ENCODE measurements at regions not wholly inside any gene's neighbourhood (a gene's known extent, or its start where the extent isn't known, plus 50 kb on each side); places are given as distances from the start of the nearest gene placed in this dataset.

DNA sequence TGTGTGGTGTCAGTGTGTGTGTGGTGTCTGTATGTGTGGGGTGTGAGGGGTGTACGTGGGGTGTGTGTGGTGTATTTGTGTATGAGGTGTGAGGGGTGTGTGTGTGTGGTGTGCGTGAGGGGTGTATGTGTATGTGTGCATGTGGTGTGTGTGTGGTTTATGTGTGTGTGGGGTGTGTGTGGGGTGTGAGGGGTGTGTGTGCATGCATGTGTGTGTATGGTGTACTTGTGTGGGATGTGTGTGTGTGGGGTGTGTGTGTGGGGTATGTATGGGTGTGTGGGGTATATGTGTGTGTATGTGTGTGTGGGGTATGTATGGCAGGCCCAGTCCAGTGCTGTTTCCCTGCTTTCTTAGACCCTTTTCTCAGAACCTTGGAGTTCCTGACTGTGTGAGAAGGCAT, 83.3 kb downstream of the PTTG1 start:
- 100% methylated on average over 1 of the region's 2 CpGs for WGBS (ENCODE audit: extremely low coverage, insufficient read length, low lambda C conversion rate)
- H3K23me2 ChIP-seq (ENCODE audit: insufficient read length, low read depth, low read length, poor library complexity, severe bottlenecking) = no peaks in the 10 kb centered on the region
- no peaks in the 10 kb centered on the region for H4K20me1 ChIP-seq (ENCODE audit: control insufficient read depth, insufficient read depth, insufficient read length)
- no peaks in the 10 kb centered on the region for H3K27me3 ChIP-seq (ENCODE audit: insufficient read depth, low read length)
- TF ChIP-seq, protein P1, sequence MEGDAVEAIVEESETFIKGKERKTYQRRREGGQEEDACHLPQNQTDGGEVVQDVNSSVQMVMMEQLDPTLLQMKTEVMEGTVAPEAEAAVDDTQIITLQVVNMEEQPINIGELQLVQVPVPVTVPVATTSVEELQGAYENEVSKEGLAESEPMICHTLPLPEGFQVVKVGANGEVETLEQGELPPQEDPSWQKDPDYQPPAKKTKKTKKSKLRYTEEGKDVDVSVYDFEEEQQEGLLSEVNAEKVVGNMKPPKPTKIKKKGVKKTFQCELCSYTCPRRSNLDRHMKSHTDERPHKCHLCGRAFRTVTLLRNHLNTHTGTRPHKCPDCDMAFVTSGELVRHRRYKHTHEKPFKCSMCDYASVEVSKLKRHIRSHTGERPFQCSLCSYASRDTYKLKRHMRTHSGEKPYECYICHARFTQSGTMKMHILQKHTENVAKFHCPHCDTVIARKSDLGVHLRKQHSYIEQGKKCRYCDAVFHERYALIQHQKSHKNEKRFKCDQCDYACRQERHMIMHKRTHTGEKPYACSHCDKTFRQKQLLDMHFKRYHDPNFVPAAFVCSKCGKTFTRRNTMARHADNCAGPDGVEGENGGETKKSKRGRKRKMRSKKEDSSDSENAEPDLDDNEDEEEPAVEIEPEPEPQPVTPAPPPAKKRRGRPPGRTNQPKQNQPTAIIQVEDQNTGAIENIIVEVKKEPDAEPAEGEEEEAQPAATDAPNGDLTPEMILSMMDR (conservative IDR thresholded peaks at IDR 0.05) = no peak
- no peaks in the 10 kb centered on the region for H3K79me1 ChIP-seq (ENCODE audit: insufficient read depth, low read depth, low read length, poor library complexity, severe bottlenecking)
- no peak overlapping the region for H2AK5ac ChIP-seq (ENCODE audit: insufficient read length, low read length)
- H2BK5ac ChIP-seq (ENCODE audit: insufficient read length, low read length) = no peak overlapping the region
- H4K5ac ChIP-seq (ENCODE audit: insufficient read length, low read depth, low read length) = no peak overlapping the region
- no peak overlapping the region for H3K4me3 Mint-ChIP-seq
- H3K9me3 Mint-ChIP-seq = no peaks in the 10 kb centered on the region; a peak in 1 of 5 replicates
- H3K14ac ChIP-seq (ENCODE audit: insufficient read depth, low read length) = no peak overlapping the region
- no peak overlapping the region for H3K23ac ChIP-seq (ENCODE audit: insufficient read length, low read depth, low read length)
- H3K56ac ChIP-seq (ENCODE audit: insufficient read length, low read depth, low read length) = no peak overlapping the region
- no peaks in the 10 kb centered on the region for H3K36me3 Mint-ChIP-seq (ENCODE audit: insufficient read depth in 1 of 3, low read depth in 3 of 3)
- no peak overlapping the region for H2BK12ac ChIP-seq (ENCODE audit: insufficient read length, low read depth, low read length)
- H3K18ac ChIP-seq (ENCODE audit: insufficient read length, low read depth, low read length) = no peak overlapping the region
- H2BK15ac ChIP-seq (ENCODE audit: low read depth, low read length) = no peak overlapping the region
- H3K9ac ChIP-seq (ENCODE audit: extremely low read depth, insufficient read length, low read length) = no peak overlapping the region
- H2AFZ ChIP-seq (ENCODE audit: low read length) = no peak overlapping the region
- H3K9me3 ChIP-seq (ENCODE audit: control insufficient read depth, low read depth, low read length) = no peaks in the 10 kb centered on the region
- no peak overlapping the region for H2BK120ac ChIP-seq (ENCODE audit: low read depth, low read length, poor library complexity, severe bottlenecking)
- H3K4me1 Mint-ChIP-seq = peaks cover 11 to 21% of the 10 kb centered on the region in 2 experiments
- H3K27me3 Mint-ChIP-seq (ENCODE audit: low read depth) = peaks cover 5% of the 10 kb centered on the region
- no peak overlapping the region for H3K4me2 ChIP-seq (ENCODE audit: insufficient read depth, insufficient read length, low read length)
- H3K4me1 ChIP-seq (ENCODE audit: insufficient read depth, low read length) = peaks cover 8% of the 10 kb centered on the region; the same call in 1 of the 2 replicates
- H3T11ph ChIP-seq (ENCODE audit: low read length) = no peak overlapping the region
- no peak overlapping the region for H2BK20ac ChIP-seq (ENCODE audit: low read depth, low read length, poor library complexity, severe bottlenecking)
- H3K27ac Mint-ChIP-seq = no peak overlapping the region
- H3K4ac ChIP-seq (ENCODE audit: low read depth, low read length) = no peak overlapping the region
- no peak for DNase-seq
- no peak overlapping the region for H4K8ac ChIP-seq (replicated peaks; ENCODE audit: insufficient read length, low read depth, low read length)
- H3K79me2 ChIP-seq (ENCODE audit: insufficient read depth, low read length) = no peaks in the 10 kb centered on the region
- no peak overlapping the region for H4K91ac ChIP-seq (ENCODE audit: insufficient read length, low read depth, low read length)
- H3K27ac ChIP-seq (ENCODE audit: insufficient read length, low read depth, low read length) = no peak overlapping the region
